ENCODE measurements at regions not wholly inside any gene's neighbourhood (a gene's known extent, or its start where the extent isn't known, plus 50 kb on each side); places are given as distances from the start of the nearest gene placed in this dataset.

DNA sequence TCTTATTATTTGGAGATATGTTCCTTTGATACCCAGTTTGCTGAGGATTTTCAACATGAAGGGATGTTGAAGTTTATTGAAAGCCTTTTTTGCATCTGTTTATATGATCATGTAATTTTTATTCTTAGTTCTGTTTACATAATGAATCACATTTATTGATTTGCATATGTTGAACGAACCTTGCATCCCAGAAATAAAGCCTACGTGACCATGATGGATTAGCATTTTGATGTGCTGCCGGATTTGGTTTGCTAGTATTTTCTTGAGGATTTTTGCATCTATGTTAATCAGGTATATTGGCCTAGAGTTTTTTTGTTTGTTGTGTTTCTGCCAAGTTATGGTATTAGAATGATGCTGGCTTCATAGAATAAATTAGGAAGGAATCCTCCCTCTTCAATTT lies 161.4 kb upstream of the ITGA1 start (continued):
- TF ChIP-seq GTF2F1 (IDR thresholded peaks at IDR 0.05; ENCODE audit: borderline replicate concordance, low read depth, low read length), result no peak

DNA sequence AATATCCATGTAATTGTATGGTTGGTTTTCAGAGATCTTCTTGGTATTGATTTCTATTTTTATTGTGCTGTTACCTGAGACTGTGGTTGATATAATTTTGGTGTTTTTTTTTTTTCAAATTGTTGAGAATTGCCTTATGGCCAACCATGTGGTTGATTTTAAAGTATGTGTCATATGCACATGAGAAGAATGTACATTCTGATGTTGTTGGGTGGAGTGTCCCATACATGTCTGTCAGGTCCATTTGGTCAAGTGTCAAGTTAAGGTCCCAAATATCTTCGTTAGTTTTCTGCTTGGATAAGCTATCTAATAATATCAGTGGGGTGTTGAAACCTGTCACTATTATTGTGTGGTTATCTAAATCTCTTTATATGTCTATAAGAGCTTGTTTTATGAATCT lies 160.0 kb upstream of the ITGA1 start:
- Histone ChIP-seq H2BK12ac (ENCODE audit: low read depth, low read length) (no peak overlapping the region), H3K9ac (replicated peaks in 1 of 4; ENCODE audit: extremely low read depth in 1 of 4, low read depth in 3 of 4, low read length in 3 of 4) (no peak overlapping the region), H2AK5ac (ENCODE audit: low read depth, low read length) (no peak overlapping the region), H3K4me1 (replicated peaks in 1 of 4; ENCODE audit: control insufficient read depth in 3 of 4, insufficient read depth in 4 of 4, low read length in 3 of 4) (no peaks in the 10 kb centered on the region), H4K91ac (replicated peaks; ENCODE audit: insufficient read length, low read length) (no peak overlapping the region), H3K14ac (ENCODE audit: insufficient read length) (no peak overlapping the region), H3K9me3 (ENCODE audit: insufficient read depth in 2 of 2, low read depth in 1 of 2, low read length in 1 of 2) (no peaks in the 10 kb centered on the region), H3K79me1 (ENCODE audit: low read depth, low read length) (no peaks in the 10 kb centered on the region), H2BK5ac (ENCODE audit: low read depth, low read length) (no peak overlapping the region), H3K56ac (replicated peaks; ENCODE audit: insufficient read length, low read depth, low read length) (no peak overlapping the region), H3K4ac (replicated peaks; ENCODE audit: insufficient read length, low read depth, low read length) (no peak overlapping the region), H3K36me3 (ENCODE audit: control insufficient read depth in 2 of 4, insufficient read depth in 4 of 4, low read length in 3 of 4) (no peaks in the 10 kb centered on the region), H3K4me2 (ENCODE audit: insufficient read depth in 1 of 2, low read depth in 2 of 2, low read length in 2 of 2) (no peak overlapping the region), H3K18ac (ENCODE audit: extremely low read depth, low read length) (no peak overlapping the region), H3K27ac (ENCODE audit: low read depth, low read length) (no peak overlapping the region), H4K20me1 (replicated peaks in 1 of 2; ENCODE audit: control insufficient read depth in 1 of 2, insufficient read depth in 2 of 2, low read length in 2 of 2) (no peaks in the 10 kb centered on the region), H2BK120ac (replicated peaks; ENCODE audit: low read depth, low read length) (no peak overlapping the region), H3K23ac (ENCODE audit: insufficient read length) (no peak overlapping the region), H2AFZ (ENCODE audit: low read length) (no peak overlapping the region), H3K4me3 (ENCODE audit: extremely low read depth in 1 of 4, insufficient read depth in 2 of 4, low read depth in 3 of 4, low read length in 4 of 4) (no peak overlapping the region), H4K5ac (ENCODE audit: insufficient read length, low read depth, low read length) (no peak overlapping the region), H2BK15ac (ENCODE audit: low read length) (no peak overlapping the region), H3K23me2 (ENCODE audit: low read depth, low read length) (no peaks in the 10 kb centered on the region), H2BK20ac (ENCODE audit: low read length) (no peak overlapping the region), H3K27me3 (replicated peaks in 1 of 4; ENCODE audit: control insufficient read depth in 3 of 4, extremely low read depth in 1 of 4, insufficient read depth in 3 of 4, low read length in 3 of 4) (no peaks in the 10 kb centered on the region), H4K8ac (ENCODE audit: extremely low read depth, insufficient read depth, low read length) (no peak overlapping the region), H3K79me2 (ENCODE audit: control insufficient read depth in 1 of 2, insufficient read depth in 2 of 2, low read length in 2 of 2) (no peaks in the 10 kb centered on the region)
- FAIRE-seq, result no peak
- ChIA-PET POLR2A (ENCODE audit: partially characterized antibody) (no interaction called here), CTCF (ENCODE audit: partially characterized antibody) (no interaction called here)
- no peak for TF ChIP-seq MAFK (IDR thresholded peaks at IDR 0.05; ENCODE audit: low read depth, low read length)
- no peak for TF ChIP-seq KDM4A (IDR thresholded peaks at IDR 0.05; ENCODE audit: low read depth, low read length, severe bottlenecking)
- TF ChIP-seq SP1 (IDR thresholded peaks at IDR 0.05; ENCODE audit: low read depth, low read length), result no peak
- TF ChIP-seq POLR2A (IDR thresholded peaks at IDR 0.05; ENCODE audit: control extremely low read depth in 1 of 2, low read depth in 2 of 2, low read length in 2 of 2), result no peak
- TF ChIP-seq TBP (IDR thresholded peaks at IDR 0.05; ENCODE audit: low read depth, low read length), result no peak
- TF ChIP-seq POU5F1 (IDR thresholded peaks at IDR 0.05; ENCODE audit: low read depth, low read length), result no peak
- TF ChIP-seq BRCA1 (IDR thresholded peaks at IDR 0.05; ENCODE audit: low read depth, low read length), result no peak
- TF ChIP-seq CHD2 (IDR thresholded peaks at IDR 0.05; ENCODE audit: low read length), result no peak
- no peak for TF ChIP-seq EZH2 (IDR thresholded peaks at IDR 0.05; ENCODE audit: low read depth, low read length, severe bottlenecking)
- TF ChIP-seq TAF7 (optimal IDR thresholded peaks at IDR 0.05; ENCODE audit: borderline replicate concordance, low read depth, low read length), result no peak
- WGBS, 2 experiments (ENCODE audit: extremely low coverage in 1 of 2, insufficient coverage in 1 of 2, insufficient read length in 1 of 2, insufficient replicate concordance in 2 of 2, low coverage in 1 of 2, low lambda C conversion rate in 2 of 2, missing lambda C conversion rate in 1 of 2), result 89% methylated on average over 1 of the region's 1 CpG; no CpG with 5 or more reads in 1 of the 2 experiments
- DNase-seq (ENCODE audit: low read depth in 1 of 2, low spot score in 2 of 2), result no peak

Data from H1 (cell line).